ENCODE measurements at regions not wholly inside any gene's neighbourhood (a gene's known extent, or its start where the extent isn't known, plus 50 kb on each side); places are given as distances from the start of the nearest gene placed in this dataset.

GRCh38 chr2:210752532-210752931 is 196.1 kb downstream of the CPS1 start:
- TF ChIP-seq POLR2AphosphoS5 (IDR thresholded peaks at IDR 0.05; ENCODE audit: low read depth, low read length) (no peak), POLR2A (IDR thresholded peaks at IDR 0.05; ENCODE audit: low read depth, low read length) (no peak)
